HG03558 (cell line): ENCODE measurements at regions not wholly inside any gene's neighbourhood (a gene's known extent, or its start where the extent isn't known, plus 50 kb on each side); places are given as distances from the start of the nearest gene placed in this dataset.
"Not testable (repeated sequence)": the region's sequence is repeated elsewhere in the genome, so short reads cannot be mapped to it uniquely, and the experiment has no call there.

Experiments used
- ATAC-seq: cut with Tn5 transposase; IDR thresholded peaks from one replicate; pipeline ENCODE4 v1.9.1; 2021; ENCODE audit warnings: moderate number of reproducible peaks; ENCODE audit not compliant: unreplicated experiment; ENCODE audit errors: extremely low read depth

DNA sequence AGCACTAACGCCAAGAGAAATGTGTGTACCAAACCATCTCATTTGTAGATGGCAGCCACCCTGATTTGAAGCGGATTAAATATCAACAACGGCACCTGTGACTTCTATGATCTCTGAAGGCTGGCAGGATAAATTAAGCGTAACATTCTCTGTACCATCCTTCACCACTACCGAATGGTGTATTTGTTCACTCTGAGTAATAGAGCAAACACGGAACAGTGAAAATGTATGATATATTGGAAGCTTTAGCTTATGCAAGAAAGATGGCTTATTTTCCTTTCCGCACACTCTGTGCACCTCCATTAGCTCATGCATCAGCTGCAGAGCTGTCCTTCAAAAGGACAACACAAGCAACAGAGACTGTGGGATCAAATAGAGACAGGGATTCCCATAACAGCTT is 431.1 kb downstream of the PRELID2 start:
- no peak for ATAC-seq

DNA sequence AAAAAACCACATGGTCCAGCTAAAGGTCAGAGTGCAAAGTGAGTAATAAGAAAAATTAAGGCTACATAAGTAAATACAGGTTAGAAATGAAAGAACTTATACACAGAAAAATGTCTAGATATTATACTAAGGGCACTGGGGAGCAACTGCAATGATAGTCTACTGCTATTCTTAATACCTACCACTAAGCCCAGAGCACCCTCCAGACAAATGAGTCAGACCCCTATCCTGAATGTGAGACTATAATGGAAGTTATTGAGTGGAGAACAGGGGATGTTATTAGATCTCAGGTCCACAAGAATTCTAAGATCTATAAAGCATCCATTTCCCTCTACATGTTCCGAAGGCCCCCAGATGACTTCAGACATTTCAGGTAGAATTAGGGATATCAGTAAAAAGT is 438.3 kb downstream of the PRELID2 start:
- ATAC-seq, result no peak

DNA sequence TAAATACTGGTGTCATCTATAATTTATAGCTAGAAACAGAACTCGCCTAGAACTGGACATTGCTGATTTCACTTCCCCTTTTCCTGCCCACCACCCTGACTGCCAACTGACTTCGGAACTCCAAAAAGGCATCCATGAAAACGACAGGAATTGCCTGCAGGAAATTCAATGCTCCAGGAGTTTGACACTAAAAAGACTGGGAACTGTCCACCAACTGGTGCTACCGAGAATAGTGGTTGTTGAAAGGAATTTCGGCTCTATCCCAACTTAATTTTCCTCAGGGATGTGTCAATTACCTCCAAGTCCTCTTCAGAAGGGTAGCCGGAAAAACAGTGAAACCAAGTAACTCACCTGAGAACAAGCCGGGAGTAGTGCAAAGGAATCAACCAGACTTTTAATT is 440.0 kb downstream of the PRELID2 start:
- not testable (repeated sequence) for ATAC-seq

GRCh38 chr5:145393426-145393825 is 441.7 kb downstream of the PRELID2 start:
- ATAC-seq, result no peak

DNA sequence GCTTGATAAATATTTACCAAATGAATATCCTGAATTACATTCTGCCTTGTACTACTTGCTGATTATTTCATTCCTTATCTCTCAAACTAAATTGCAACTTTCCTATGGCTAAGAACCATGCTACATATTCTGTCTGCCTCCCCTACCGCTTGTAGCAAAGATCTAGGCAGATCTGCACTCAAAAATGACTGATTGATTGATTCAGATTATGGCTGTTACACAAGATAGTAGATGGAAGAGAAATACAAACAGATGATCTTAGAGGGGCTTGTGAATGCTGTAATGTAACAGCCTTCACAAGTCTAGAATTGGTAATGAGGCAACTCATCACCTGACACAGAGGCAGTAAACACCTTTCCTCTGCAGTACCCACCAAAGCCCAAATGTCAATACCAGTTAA is 446.1 kb downstream of the PRELID2 start:
- ATAC-seq, result no peak

DNA sequence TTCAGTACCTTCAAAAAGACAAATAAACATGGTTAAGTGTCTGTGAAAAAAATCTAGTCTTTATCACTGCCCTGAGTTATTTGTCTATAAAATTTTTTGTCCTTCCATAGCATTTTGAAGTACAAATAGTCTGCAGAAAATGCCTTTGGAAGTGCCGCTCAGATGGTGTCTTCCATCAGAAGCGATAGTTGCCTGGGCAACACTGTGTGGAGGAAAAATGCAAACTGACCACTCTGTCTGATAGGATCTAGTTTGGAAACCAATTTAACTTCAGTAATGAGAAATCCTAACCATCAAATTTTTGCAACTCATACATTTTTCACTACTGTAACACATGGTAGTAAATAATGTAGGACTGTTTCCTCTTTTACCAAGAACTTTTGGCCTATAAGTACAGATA is 449.9 kb downstream of the PRELID2 start:
- ATAC-seq, result no peak

DNA sequence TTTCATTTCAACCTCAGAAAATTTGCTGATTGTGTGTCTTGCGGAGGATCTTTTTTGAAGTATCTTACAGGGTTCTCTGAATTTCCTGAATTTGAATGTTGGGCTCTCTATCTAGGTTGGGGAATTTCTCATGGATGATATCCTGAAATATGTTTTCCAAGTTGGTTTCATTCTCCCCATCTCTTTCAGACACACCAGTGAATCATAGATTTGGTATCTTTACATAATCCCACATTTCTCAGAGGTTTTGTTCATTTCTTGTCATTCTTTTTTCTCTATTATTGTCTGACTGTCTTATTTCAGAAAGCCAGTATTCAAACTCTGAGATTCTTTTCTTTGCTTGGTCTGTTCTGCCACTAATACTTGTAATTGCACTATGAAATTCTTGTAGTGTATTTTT is 456.9 kb downstream of the PRELID2 start:
- ATAC-seq, result no peak

GRCh38 chr5:145375521-145375920 is 459.6 kb downstream of the PRELID2 start:
- no peak for ATAC-seq

DNA sequence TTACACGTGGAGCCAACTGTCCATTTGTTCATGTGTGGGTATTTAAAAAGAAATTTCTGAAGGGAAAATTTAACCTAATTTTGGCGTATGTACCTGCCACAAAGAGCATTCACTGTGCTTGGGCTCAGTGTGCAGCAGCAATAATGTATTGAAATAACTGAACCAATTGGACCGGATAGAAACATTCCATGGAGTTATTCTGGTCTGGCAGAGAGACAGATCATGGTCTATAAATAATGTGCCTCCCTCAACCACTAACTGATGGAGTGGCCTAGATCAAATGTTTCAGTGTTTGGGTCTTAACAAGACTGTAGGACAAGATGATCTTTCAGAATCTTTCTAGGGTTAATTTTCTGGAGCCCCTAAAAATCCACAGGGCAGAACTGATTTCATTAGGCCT is 469.7 kb downstream of the PRELID2 start:
- no peak for ATAC-seq

GRCh38 chr5:145362266-145362665 is 472.9 kb downstream of the PRELID2 start:
- no peak for ATAC-seq

DNA sequence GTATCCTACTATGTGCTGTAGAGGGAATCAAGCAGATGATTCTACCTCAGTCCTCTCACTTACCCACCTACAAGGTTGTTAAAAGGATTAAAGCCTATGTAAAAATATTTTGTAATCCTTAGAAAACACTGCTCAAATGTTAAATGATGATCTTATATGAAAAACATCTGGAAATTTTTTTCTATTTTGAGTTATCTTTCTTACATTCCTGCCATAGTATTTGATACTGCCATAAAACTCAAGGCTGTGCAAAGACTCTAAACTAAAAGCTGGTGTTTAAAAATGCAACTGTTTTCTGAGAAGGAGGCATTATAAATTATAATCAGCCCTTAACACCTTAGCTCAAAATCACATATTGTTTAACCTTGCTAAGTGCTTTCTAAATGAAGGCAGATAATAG is 474.2 kb downstream of the PRELID2 start:
- no peak for ATAC-seq

DNA sequence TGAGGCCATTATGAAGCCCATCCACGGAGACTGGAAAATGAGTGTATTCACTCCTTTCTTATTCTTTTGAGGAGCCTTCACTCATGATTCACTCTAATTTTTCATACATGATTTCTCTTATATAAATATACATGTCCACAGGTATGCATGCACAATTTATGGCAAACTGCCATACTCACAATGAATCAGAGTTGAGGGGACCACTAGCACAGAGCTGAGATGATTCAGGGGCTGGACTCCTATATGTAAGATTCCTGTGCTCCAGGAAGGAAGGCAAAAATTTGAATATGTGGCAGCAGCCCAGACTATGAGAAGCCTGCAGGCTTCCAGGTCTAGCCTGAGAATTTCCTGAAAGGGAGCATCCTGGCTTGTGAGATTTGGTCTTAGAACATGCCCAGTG is 484.6 kb downstream of the PRELID2 start:
- ATAC-seq, result no peak

- ATAC-seq, result no peak
These were observed 488.0 kb downstream of the PRELID2 start for GRCh38 chr5:145347026-145347616.

GRCh38 chr5:145345511-145346287 is 489.4 kb downstream of the PRELID2 start:
- no peak for ATAC-seq

DNA sequence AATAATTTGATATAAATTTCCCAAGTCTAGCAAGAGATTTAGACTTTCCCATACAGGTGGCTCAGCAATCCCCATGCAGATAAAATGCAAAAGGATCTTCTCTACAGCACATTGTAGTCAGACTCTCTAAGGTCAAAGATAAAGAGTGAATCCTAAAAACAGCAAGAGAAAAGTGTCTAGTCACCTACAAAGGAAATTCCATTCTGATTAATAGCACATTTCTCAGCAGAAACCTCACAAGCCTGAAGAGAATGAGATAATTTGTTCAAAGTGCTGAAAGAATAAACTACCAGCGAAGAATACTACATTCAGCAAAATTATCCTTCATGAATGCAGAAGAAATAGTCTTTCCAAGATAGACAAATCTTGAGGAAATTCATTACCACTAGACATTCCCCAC is 493.3 kb downstream of the PRELID2 start:
- no peak for ATAC-seq

DNA sequence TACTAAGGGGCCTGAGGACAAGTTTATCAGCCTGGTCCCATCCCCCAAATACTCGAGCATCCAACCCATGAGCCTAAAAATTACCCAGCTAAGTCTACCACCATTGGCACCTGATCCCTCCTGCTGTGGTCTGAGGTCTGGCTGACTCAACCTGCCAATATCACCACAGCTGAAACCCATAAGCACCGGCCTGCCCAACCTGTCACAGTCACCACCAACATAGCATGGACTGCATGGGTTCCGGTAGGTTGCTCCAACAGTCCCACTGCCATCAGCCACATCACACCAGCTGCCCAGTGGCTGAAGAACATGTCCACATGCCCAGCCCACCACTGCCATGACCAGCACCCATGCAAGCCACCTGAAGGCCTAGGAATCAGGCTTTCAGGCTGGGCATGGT is 495.0 kb downstream of the PRELID2 start:
- no peak for ATAC-seq

DNA sequence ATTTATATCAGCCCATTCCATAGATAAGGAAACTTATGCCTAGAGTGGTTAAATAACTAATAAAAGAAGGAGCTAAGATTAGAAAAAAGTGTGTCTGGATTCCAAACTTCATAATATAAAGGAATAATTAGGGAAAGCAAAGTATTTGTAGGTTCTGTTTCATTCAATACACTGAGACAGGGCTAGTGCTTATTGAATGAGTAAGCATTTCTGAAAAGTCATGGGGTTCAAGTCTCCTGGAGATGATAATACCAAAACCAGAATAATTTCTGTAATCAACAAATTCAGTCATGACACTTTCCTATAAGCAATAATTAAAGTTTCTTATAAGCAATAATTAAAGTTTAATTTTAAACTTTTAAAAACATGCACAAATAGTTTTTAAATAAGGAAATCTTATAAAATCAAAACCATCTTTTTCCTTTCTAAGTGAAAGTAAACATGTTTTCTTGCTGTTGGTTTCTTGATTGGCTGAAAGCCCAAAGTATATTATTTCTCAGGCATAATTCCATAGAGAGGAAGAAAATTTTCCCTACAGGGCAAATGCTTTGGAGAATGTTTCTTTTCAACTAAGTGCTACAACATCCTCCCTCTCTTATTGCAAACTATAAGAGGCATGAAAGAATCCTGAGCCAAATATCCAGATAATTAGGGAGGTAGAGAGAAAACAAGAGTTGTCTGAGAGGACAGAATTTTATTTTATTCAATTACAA is 510.2 kb downstream of the PRELID2 start:
- no peak for ATAC-seq

- no peak for ATAC-seq
These were observed 511.0 kb downstream of the PRELID2 start for GRCh38 chr5:145324101-145324500.

- no peak for ATAC-seq
These were observed 518.9 kb downstream of the PRELID2 start for GRCh38 chr5:145316282-145316681.

GRCh38 chr5:145307866-145308382 is 527.2 kb downstream of the PRELID2 start:
- ATAC-seq, result no peak

DNA sequence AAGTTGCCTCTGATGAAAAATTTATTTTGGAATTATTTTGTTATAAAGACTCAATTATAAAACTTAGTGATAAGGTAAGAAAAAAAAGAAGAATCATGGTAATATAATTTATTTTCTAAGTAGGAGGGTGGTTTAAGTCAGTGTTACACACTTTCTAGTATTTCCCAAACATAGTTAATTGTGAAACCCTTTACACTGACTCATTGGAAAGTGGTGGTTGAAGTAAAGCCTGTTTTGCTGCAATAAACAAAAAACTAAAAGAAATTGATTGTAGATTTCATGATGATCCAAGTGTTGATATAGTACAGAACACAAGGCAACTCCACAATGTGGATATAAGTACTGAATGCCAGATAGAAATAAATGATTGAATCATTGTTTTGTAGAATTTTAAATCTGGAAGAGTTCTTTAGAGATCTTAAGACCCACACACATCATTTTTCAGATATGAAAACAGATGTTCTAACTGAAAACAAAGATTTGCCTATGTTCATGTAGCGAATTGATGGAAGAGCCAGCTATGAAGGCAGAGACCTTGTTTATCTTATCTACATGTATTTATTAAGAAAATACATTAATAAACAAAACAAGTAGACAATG is 539.8 kb downstream of the PRELID2 start:
- ATAC-seq, result no peak
